Gastroesophageal sphincter (tissue), 4 donors: ENCODE measurements at regions not wholly inside any gene's neighbourhood (a gene's known extent, or its start where the extent isn't known, plus 50 kb on each side); places are given as distances from the start of the nearest gene placed in this dataset.
"Not testable (repeated sequence)": the region's sequence is repeated elsewhere in the genome, so short reads cannot be mapped to it uniquely, and the experiment has no call there.

ENCODE experiments used
- ATAC-seq: fragments of 150-250 bp; one replicate; pipeline ENCODE4 v1.9.1; 2016; ENCODE audit warnings: mild to moderate bottlenecking, moderate library complexity
- H3K27ac ChIP-seq, 4 donors: fragments of 200-600 bp; sonication (generic) in 3 of 4; 1 replicate in 3 of 4; 2 replicates in 1 of 4; pipeline ENCODE4 v1.5.1; 2016 to 2019
- H3K27me3 ChIP-seq: fragments of 200-600 bp; sonication (generic); one replicate; pipeline ENCODE4 v1.5.1; 2019
- H3K36me3 ChIP-seq, 2 donors: fragments of 200-600 bp; sonication (generic); one replicate each; pipeline ENCODE4 v1.5.1; 2019; ENCODE audit warnings: control low read depth in 1 of 2
- H3K4me1 ChIP-seq, 3 donors: fragments of 200-600 bp; sonication (generic); 1 replicate in 2 of 3; 2 replicates in 1 of 3; pipeline ENCODE4 v1.5.1; 2016 to 2019; ENCODE audit warnings: control low read depth in 2 of 3
- H3K4me3 ChIP-seq, 2 donors: fragments of 200-600 bp; sonication (generic); one replicate each; pipeline ENCODE4 v1.5.1; 2019; ENCODE audit warnings: mild to moderate bottlenecking in 1 of 2, moderate library complexity in 1 of 2
- H3K9me3 ChIP-seq, 3 donors: fragments of 200-600 bp; sonication (generic); one replicate each; pipeline ENCODE4 v1.5.1; 2017 to 2019; ENCODE audit warnings: control low read depth in 2 of 3
- CTCF ChIP-seq, 4 experiments: fragments of 200-600 bp in 2 of 4; fragments of 450-650 bp in 2 of 4; sonication (generic) in 1 of 4; IDR thresholded peaks; one replicate each; pipeline ENCODE4 v1.5.1; 2017 to 2019; ENCODE audit warnings: antibody characterized with exemption in 4 of 4, mild to moderate bottlenecking in 2 of 4, moderate library complexity in 2 of 4
- EP300 ChIP-seq: sonication (generic); formaldehyde crosslinking; IDR thresholded peaks from one replicate; pipeline ENCODE4 v1.6.1; 2017; ENCODE audit warnings: antibody characterized with exemption, mild to moderate bottlenecking
- POLR2A ChIP-seq, 2 donors: fragments of 450-650 bp; IDR thresholded peaks; one replicate each; pipeline ENCODE4 v1.6.1; 2017; ENCODE audit warnings: antibody characterized with exemption in 2 of 2, mild to moderate bottlenecking in 2 of 2, moderate library complexity in 1 of 2
- POLR2AphosphoS5 ChIP-seq: sonication (generic); formaldehyde crosslinking; IDR thresholded peaks from one replicate; pipeline ENCODE4 v1.6.1; 2017; ENCODE audit warnings: antibody characterized with exemption
- WGBS, 2 donors: methylation state at CpG; one replicate each; pipeline ENCODE4 v1.1.5; 2018; ENCODE audit warnings: low coverage in 1 of 2; 5-methylcytosine and 5-hydroxymethylcytosine counted together

- Histone ChIP-seq H3K9me3 (no peaks in the 10 kb centered on the region), H3K4me1 (peaks cover 0 to 10% (median 5%) of the 10 kb centered on the region in 3 donors), H3K27ac (no peak overlapping the region), H3K27me3 (peaks cover 42% of the 10 kb centered on the region), H3K36me3 (no peaks in the 10 kb centered on the region), H3K4me3 (no peak overlapping the region)
- WGBS, 2 donors = 60 to 65% methylated on average over 14 to 18 of the region's 19 CpGs
- no peak for ATAC-seq
- TF ChIP-seq POLR2A (IDR thresholded peaks at IDR 0.05) (no peak), POLR2AphosphoS5 (no peak), CTCF (IDR thresholded peaks at IDR 0.05) (no peak), EP300 (no peak)
These were observed 282.3 kb downstream of the GATA3 start for GRCh38 chr10:8336629-8337331.

- ATAC-seq = no peak
- no peaks in the 10 kb centered on the region for H3K9me3 ChIP-seq
- 56 to 63% methylated on average over 5 of the region's 5 CpGs for WGBS, 2 donors
- no peaks in the 10 kb centered on the region for H3K36me3 ChIP-seq
- H3K4me1 ChIP-seq = peaks cover 0 to 5% (median 3%) of the 10 kb centered on the region in 3 donors
- H3K4me3 ChIP-seq = no peak overlapping the region
- TF ChIP-seq CTCF (IDR thresholded peaks at IDR 0.05) (no peak), POLR2A (IDR thresholded peaks at IDR 0.05) (no peak), EP300 (no peak), POLR2AphosphoS5 (no peak)
- no peak overlapping the region for H3K27ac ChIP-seq
- H3K27me3 ChIP-seq = peaks cover 39% of the 10 kb centered on the region
These were observed 282.8 kb downstream of the GATA3 start for GRCh38 chr10:8337332-8337651.

GRCh38 chr10:8338177-8338766 is 283.8 kb downstream of the GATA3 start:
- Histone ChIP-seq H3K4me1 (no peaks in the 10 kb centered on the region), H3K27ac (no peak overlapping the region), H3K36me3 (no peaks in the 10 kb centered on the region), H3K4me3 (no peak overlapping the region), H3K27me3 (peaks cover 31% of the 10 kb centered on the region), H3K9me3 (no peaks in the 10 kb centered on the region)
- TF ChIP-seq POLR2AphosphoS5 (no peak), POLR2A (IDR thresholded peaks at IDR 0.05) (no peak), CTCF (IDR thresholded peaks at IDR 0.05) (no peak), EP300 (no peak)
- 80 to 84% methylated on average over 2 to 4 of the region's 4 CpGs for WGBS, 2 donors
- ATAC-seq = no peak

GRCh38 chr10:8344756-8345155 is 290.3 kb downstream of the GATA3 start:
- H3K4me3 ChIP-seq = no peak overlapping the region
- H3K9me3 ChIP-seq = no peaks in the 10 kb centered on the region
- peaks cover 30% of the 10 kb centered on the region for H3K27me3 ChIP-seq
- 86 to 100% methylated on average over 1 of the region's 1 CpG for WGBS, 2 donors
- ATAC-seq = no peak
- H3K27ac ChIP-seq = no peak overlapping the region
- no peaks in the 10 kb centered on the region for H3K36me3 ChIP-seq
- H3K4me1 ChIP-seq = no peaks in the 10 kb centered on the region
- TF ChIP-seq POLR2AphosphoS5 (no peak), CTCF (IDR thresholded peaks at IDR 0.05) (no peak), EP300 (no peak), POLR2A (IDR thresholded peaks at IDR 0.05) (no peak)

GRCh38 chr10:8346861-8347260 is 292.4 kb downstream of the GATA3 start:
- Histone ChIP-seq H3K27ac (no peak overlapping the region), H3K4me3 (no peak overlapping the region), H3K9me3 (no peaks in the 10 kb centered on the region), H3K27me3 (peaks cover 36% of the 10 kb centered on the region), H3K4me1 (no peaks in the 10 kb centered on the region), H3K36me3 (no peaks in the 10 kb centered on the region)
- 29% methylated on average over 1 of the region's 1 CpG; no CpG with 5 or more reads in 1 of the 2 donors for WGBS, 2 donors
- TF ChIP-seq CTCF (IDR thresholded peaks at IDR 0.05) (no peak), POLR2AphosphoS5 (no peak), POLR2A (IDR thresholded peaks at IDR 0.05) (no peak), EP300 (no peak)
- no peak for ATAC-seq

- H3K27ac ChIP-seq, H3K4me1 ChIP-seq, H3K36me3 ChIP-seq, ATAC-seq, H3K4me3 ChIP-seq, H3K9me3 ChIP-seq: not testable (repeated sequence)
- 85 to 93% methylated on average over 2 to 4 of the region's 4 CpGs for WGBS, 2 donors
- H3K27me3 ChIP-seq = peaks cover 36% of the 10 kb centered on the region
These were observed 293.1 kb downstream of the GATA3 start for GRCh38 chr10:8347614-8348013.
